C4-2B (cell line): ENCODE measurements at regions not wholly inside any gene's neighbourhood (a gene's known extent, or its start where the extent isn't known, plus 50 kb on each side); places are given as distances from the start of the nearest gene placed in this dataset.

ENCODE experiments used
- CTCF ChIP-seq: fragments of 450-650 bp; conservative IDR thresholded peaks from 2 replicates; pipeline ENCODE4 v1.5.1; 2017; ENCODE audit warnings: mild to moderate bottlenecking
- ZFX ChIP-seq: fragments of 450-650 bp; IDR thresholded peaks from 2 replicates; pipeline ENCODE4 v1.6.1; 2017

GRCh38 chr11:97355230-97355629, 965.4 kb downstream of the JRKL start:
- TF ChIP-seq CTCF: no peak
- no peak for TF ChIP-seq ZFX
